Esophagus mucosa (tissue), 1 donor: ENCODE measurements at regions not wholly inside any gene's neighbourhood (a gene's known extent, or its start where the extent isn't known, plus 50 kb on each side); places are given as distances from the start of the nearest gene placed in this dataset.

ENCODE experiments used
- ATAC-seq: fragments of 200-7000 bp; cut with Tn5 transposase; one replicate; pipeline ENCODE4 v1.9.1; 2020
- donor health status: DM: yes; HTN: yes; CAD: no.

- no peak for ATAC-seq
Measured at GRCh38 chr3:193851941-193852674, 259.1 kb downstream of the OPA1 start.

- no peak for ATAC-seq
Measured at GRCh38 chr3:193852901-193853300, 259.9 kb downstream of the OPA1 start.

DNA sequence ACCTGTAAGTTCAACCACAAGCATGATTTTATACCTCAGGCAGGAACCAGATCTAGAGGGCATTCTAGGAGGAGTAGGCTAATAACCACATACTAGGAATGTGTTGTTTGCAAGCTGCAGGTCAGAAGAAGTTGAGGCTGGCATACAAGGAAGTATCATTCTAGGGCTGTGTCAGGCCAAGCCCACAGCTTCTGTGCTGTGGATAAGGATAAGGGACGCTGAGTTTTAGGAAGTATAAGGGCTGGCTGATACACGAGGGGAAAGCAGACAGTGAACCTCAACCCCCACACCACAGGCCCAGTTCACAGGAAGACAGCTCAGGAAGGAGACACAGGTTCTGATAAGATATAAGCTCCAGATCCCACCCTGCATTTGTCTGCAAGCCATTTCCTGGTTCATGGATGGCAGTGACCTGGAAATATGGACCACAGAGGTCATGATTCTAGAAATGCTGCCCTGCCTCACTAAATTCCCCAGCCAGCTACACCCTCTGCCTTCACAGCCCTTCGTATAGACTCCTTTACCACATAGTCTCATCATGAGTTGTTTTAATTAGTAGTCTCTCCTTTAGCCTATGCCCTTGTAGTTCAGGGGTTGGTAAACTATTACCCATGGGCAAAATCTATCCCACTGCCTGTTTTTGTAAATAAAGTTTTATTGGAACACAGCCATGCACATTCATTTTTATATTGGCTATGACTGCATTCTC, 260.7 kb downstream of the OPA1 start:
- peak; percentile 72 for ATAC-seq

DNA sequence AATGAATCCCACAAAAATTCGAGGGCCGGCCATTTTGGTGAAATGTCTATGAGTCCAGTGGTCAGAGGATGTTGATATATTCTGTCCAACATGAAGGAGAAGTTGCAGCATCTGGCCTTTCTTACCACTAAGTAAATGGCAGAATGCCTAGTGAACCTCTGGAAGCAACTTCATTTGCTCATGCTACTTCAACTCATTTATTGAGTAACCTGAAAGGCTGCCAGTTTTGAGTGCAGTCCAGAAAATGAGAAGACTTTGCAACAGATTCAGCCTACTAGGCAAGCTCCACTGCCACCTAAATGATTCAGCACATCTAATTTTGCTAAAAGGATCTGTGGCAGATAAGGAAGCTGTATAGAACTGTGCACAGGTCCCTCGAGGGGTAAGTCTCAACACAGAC, 265.0 kb downstream of the OPA1 start:
- ATAC-seq = peak; percentile 62

GRCh38 chr3:193859195-193859594, 266.2 kb downstream of the OPA1 start:
- no peak for ATAC-seq

- ATAC-seq = no peak
Measured at GRCh38 chr3:193861012-193861411, 268.0 kb downstream of the OPA1 start.

DNA sequence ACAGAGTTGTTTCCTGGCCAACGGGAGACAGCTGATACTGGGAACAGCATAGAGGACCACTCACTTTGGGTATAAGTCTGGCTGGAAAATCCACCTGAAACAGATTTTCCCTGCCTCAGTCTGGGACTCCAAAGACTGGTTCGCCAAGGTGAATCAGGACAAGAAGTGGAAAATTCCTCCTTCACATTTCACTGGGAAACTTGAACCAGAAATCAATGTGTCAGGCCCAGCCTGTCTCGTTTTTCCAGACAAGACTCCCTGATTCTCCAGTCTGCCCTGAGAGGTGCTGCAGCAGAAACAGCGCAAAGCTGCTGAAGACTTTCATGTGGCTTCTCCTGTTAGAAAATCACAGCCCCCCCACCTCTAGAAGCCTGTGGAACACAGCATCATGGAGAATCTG, 269.8 kb downstream of the OPA1 start:
- ATAC-seq = no peak

- no peak for ATAC-seq
Measured at GRCh38 chr3:193863657-193864357, 270.8 kb downstream of the OPA1 start.

GRCh38 chr3:193865339-193865738, 270.6 kb upstream of the HES1 start:
- ATAC-seq = no peak

DNA sequence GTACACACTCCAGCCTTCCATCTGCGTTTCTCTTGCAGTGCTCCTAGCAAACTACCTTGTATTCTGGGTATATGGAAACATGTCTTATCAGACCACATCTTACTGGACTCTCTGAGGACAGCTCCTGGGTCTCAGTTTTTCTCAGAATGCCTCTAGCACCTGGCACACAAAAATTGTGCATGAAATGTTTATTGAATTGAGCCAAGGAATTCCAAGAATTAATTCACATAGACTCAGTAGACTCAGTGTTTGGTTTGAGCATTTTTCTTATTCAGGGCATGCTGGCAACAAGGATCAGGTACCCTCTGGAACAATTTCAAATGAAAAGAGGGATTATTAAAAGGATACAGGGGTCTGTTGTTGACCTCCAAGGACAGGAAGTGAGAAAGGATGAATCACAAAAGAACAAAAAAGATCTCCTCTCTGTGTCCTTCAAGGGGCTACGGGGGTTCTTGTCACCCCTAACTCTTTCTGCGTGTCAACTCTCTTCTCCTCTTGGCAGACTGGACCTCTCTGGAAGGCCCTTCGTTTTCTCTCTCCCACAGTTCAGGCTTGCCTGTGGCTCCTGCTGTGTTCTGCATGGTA, 270.0 kb upstream of the HES1 start:
- no peak for ATAC-seq

- ATAC-seq = no peak
Measured at GRCh38 chr3:193868590-193868989, 267.4 kb upstream of the HES1 start.

DNA sequence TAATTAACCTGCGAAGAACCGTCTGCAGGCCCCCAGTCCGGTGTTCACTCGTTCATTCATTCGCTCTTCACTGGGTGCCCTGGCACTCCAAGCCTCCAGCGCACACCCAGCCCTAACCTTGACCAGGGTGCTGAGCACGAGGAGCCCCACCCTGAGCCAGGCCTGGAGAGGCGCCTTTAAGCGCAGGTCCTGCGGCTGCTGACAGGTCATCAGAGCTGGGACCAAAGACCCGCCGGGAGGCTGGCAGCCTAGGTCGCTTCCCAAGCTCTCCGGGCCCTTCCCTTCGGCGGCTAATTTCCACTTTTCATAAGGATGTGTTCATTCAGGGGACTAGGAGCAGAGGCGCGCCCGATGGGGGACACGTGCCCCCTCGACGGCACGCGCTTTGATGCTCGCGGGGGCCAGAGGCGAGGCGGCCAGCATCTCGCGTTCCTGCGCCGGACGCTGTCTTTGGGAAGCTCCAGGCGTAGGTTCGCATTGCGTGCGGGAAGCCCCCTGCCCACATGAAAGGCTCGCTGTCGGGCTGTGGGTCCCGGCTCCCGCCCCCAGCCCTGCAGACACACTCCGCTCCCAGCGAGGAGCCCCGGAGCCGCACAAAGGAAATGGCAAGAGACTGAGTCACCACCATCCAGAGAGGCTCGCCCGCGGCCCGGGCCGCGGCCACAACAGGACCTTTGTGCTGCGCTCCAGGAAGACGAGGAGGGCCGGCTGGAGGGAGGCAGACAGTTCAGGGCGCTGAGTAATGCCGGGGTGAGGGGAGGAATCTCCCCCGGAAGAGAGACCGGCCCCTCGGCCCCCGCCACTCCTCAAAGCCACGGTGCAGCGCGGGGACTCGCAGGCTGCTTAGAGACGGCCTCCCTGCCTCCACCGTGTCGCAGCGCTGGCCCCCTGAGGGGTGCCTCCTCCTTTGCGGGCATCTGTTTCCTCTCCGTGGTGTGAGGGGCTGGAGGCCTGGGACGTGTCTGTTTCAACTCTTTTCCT, 266.4 kb upstream of the HES1 start:
- peak; percentile 19 for ATAC-seq

DNA sequence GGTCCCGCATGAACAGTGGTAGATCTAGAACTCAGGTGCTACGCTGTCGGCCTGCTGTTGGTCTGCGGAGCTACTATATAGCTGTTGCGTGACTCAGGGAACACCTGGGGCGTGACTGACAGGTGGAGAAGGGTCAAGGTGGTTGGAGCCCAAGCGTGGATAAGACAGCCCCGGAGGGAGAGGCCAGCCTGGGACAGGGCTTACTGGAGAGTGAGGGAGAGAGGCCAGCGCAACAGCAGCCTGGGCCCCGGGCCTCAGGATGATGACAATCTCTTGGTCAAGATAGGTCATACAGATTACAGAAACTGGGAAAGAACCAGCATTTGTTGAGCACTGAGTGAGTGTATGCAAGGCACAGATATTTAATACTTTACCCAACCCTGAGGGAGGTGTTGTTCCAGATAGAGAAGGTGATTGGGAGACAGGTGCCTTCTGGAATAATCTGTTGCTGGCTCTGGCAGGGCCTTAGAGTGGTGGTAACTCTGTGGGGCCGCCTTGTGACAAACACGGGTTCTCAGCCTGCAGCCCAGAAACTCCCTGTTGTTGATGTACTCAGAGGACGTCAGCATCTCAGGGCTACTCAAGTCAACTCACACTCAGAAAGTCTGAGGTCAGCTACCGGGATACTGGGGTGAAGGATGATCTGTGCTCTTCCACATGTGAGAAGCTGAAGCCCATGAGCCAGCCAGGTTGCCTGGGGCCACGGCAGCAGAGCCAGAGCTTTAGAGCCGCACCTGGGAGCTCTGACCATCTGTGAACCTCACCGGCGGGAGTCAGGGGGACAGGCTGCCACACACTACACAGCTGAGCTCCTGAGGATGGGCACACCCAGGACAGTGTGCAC, 265.4 kb upstream of the HES1 start:
- peak; percentile 49 for ATAC-seq

GRCh38 chr3:193871220-193871485, 264.8 kb upstream of the HES1 start:
- ATAC-seq = no peak

GRCh38 chr3:193872265-193872753, 263.6 kb upstream of the HES1 start:
- peak; percentile 86 for ATAC-seq

DNA sequence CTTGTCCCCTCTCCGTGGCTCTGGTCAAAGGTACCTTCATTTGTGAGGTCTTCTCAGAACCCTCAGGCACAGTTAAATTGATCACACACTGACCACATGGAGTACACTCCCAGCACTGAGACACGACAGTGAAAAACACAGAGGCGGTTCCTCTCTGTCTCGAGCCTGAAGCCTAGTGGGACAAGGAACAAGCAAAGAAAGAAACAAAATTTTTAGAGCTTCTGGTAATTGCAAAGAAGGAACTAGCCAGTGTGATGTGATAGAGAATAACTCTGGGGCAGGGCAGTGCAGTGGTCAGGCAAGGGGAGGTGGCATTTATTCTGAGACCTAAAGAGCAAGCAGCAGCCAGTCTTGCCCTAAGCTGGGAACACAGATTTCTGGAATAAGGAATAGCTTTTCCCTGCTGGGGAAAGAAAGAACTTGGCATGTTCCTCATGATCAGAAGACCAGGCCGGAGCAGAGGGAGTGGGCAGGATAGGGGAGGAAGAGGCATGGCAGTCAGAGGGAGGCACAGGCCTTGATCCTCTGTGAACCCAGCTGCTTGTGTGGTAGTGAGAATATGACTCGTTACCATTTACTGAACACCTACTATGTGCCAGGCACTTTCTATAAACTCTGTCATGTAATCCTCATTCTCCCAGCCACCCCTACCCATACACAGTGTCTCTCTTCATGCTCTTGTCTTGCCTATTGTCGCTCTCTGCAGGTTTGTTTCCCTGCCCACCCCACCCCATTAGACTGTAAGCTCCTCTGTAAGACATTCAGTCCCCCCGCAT, 262.3 kb upstream of the HES1 start:
- ATAC-seq = no peak

GRCh38 chr3:193874512-193874911, 261.4 kb upstream of the HES1 start:
- peak; percentile 62 for ATAC-seq

GRCh38 chr3:193874997-193875593, 260.9 kb upstream of the HES1 start:
- ATAC-seq = no peak

GRCh38 chr3:193875601-193876321, 260.2 kb upstream of the HES1 start:
- no peak for ATAC-seq
